ENCODE measurements at regions not wholly inside any gene's neighbourhood (a gene's known extent, or its start where the extent isn't known, plus 50 kb on each side); places are given as distances from the start of the nearest gene placed in this dataset.

GRCh38 chr1:103997631-103998030 lies 247.9 kb downstream of the AMY1C start:
- no peak overlapping the region for H3K4me3 ChIP-seq
- TF ChIP-seq POLR2AphosphoS5 (IDR thresholded peaks at IDR 0.05; ENCODE audit: insufficient read depth in 1 of 2, low read depth in 1 of 2): no peak
- TF ChIP-seq, protein P1, sequence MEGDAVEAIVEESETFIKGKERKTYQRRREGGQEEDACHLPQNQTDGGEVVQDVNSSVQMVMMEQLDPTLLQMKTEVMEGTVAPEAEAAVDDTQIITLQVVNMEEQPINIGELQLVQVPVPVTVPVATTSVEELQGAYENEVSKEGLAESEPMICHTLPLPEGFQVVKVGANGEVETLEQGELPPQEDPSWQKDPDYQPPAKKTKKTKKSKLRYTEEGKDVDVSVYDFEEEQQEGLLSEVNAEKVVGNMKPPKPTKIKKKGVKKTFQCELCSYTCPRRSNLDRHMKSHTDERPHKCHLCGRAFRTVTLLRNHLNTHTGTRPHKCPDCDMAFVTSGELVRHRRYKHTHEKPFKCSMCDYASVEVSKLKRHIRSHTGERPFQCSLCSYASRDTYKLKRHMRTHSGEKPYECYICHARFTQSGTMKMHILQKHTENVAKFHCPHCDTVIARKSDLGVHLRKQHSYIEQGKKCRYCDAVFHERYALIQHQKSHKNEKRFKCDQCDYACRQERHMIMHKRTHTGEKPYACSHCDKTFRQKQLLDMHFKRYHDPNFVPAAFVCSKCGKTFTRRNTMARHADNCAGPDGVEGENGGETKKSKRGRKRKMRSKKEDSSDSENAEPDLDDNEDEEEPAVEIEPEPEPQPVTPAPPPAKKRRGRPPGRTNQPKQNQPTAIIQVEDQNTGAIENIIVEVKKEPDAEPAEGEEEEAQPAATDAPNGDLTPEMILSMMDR (IDR thresholded peaks at IDR 0.05): no peak
- TF ChIP-seq POLR2A (IDR thresholded peaks at IDR 0.05): no peak
- no peaks in the 10 kb centered on the region for H3K36me3 ChIP-seq
- no peaks in the 10 kb centered on the region for H3K4me1 ChIP-seq
- no peaks in the 10 kb centered on the region for H3K9me3 ChIP-seq
- intact Hi-C loops (cut with DNase I): no loop called here
- DNase-seq (ENCODE audit: extremely low spot score in 2 of 2): no peak
- H3K27me3 ChIP-seq: no peaks in the 10 kb centered on the region
- H3K27ac ChIP-seq: no peak overlapping the region

DNA sequence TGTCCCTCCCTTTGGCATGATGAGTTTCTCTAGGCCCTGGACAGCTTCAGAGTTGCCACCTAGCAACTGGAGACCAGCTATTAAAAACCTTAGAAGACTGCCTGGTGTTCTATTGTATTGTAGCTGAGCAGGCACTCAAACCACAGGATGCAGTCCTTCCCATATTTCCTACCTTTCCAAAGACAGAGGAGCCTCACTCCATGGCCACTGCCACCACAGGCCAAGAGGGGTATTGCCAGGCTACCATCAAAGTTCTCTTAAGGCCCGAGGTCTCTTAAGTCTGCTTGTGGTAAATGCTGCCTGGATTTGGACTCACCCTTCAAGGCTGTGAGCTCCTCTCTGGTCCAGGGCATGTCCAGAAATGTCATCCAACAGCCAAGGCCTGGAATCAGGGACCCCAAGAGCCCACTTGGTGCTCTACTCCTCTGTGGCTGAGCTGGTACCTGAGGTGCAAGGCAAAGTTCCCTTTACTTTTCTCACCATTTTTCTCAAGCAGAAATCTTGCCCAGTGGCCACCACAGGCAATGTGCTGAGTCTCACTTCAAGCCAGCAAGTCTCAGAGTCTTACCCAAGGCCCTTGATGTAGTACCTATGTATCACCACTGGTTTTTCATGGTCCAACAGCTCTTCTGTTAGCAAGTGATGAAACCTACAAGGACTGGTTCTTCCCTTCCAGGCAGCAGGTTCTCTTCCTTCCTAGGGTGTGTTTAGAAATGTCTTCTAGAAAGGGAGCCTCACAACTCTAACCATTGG lies 269.4 kb downstream of the AMY1C start:
- Histone ChIP-seq H3K27me3 (no peaks in the 10 kb centered on the region), H3K27ac (no peak overlapping the region), H3K4me3 (no peak overlapping the region), H3K9me3 (no peaks in the 10 kb centered on the region), H3K4me1 (no peaks in the 10 kb centered on the region), H3K36me3 (no peaks in the 10 kb centered on the region)
- intact Hi-C loops (cut with DNase I): no loop called here
- TF ChIP-seq POLR2AphosphoS5 (IDR thresholded peaks at IDR 0.05; ENCODE audit: insufficient read depth in 1 of 2, low read depth in 1 of 2) (no peak), POLR2A (IDR thresholded peaks at IDR 0.05) (no peak)
- TF ChIP-seq, protein P1 (IDR thresholded peaks at IDR 0.05): no peak
- DNase-seq (ENCODE audit: extremely low spot score in 2 of 2): no peak

DNA sequence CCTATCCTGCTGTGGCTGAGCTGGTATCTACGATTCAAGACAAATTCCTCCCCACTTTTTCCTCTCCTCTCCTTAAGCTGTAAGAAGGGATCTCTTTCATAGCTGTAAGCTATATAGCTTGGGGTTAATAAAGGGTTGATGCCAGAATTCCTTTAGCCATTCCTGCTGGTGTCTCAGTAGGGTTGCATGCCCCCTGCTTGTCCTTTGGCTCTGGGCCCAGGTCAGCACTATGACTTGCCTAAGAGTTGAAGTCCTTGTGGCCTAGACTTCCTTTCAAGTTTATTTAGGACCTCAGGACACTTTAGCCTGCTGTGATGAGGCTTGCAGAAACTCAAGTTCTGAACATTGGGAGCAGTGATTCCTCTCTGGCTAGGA lies 270.0 kb downstream of the AMY1C start:
- TF ChIP-seq POLR2A (IDR thresholded peaks at IDR 0.05) (no peak), POLR2AphosphoS5 (IDR thresholded peaks at IDR 0.05; ENCODE audit: insufficient read depth in 1 of 2, low read depth in 1 of 2) (no peak)
- TF ChIP-seq, protein P1 (IDR thresholded peaks at IDR 0.05): no peak
- no peak for DNase-seq (ENCODE audit: extremely low spot score in 2 of 2)
- H3K27me3 ChIP-seq: no peaks in the 10 kb centered on the region
- no peak overlapping the region for H3K27ac ChIP-seq
- no peaks in the 10 kb centered on the region for H3K36me3 ChIP-seq
- intact Hi-C loops (cut with DNase I): no loop called here
- no peak overlapping the region for H3K4me3 ChIP-seq
- H3K9me3 ChIP-seq: no peaks in the 10 kb centered on the region
- H3K4me1 ChIP-seq: no peaks in the 10 kb centered on the region

DNA sequence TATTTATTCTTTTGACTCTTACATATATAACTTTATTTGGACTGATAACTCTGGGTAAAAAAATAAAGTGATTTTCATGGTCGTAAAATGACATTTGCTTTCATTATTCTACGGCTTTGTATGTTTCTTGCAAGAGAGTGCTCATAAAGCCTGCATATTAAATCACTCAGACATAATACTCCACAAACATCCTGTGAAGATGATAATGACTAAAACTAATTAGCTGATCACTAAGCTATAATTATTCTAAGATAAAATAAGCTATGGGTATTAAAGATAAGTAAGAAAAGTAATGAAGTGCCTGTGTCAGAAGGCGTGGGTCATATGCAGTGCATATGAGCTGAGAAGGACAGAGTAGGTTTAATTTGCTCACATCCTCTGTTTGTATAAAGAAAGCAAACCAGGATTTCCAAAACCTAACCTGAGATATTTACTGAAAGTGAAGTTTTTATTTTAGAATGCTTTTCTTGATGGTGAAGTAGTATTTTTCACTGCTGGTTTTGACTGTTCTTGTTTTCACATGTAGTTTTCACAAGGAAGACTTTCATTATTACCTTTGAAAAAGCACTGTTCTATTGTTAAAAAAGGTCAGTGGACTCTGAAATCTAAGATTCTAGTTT lies 278.8 kb downstream of the AMY1C start:
- intact Hi-C loops (cut with DNase I): no loop called here

More for the DNA sequence above, 278.8 kb downstream of the AMY1C start:
- Histone ChIP-seq H3K27me3 (no peaks in the 10 kb centered on the region), H3K9me3 (no peaks in the 10 kb centered on the region), H3K4me1 (no peaks in the 10 kb centered on the region), H3K27ac (no peak overlapping the region), H3K4me3 (no peak overlapping the region), H3K36me3 (no peaks in the 10 kb centered on the region)
- TF ChIP-seq, protein P1 (IDR thresholded peaks at IDR 0.05): no peak
- no peak for TF ChIP-seq POLR2AphosphoS5 (IDR thresholded peaks at IDR 0.05; ENCODE audit: insufficient read depth in 1 of 2, low read depth in 1 of 2)
- TF ChIP-seq POLR2A (IDR thresholded peaks at IDR 0.05): no peak
- DNase-seq (ENCODE audit: extremely low spot score in 2 of 2): no peak
